IgD-negative memory B cell (primary cell): ENCODE measurements at regions not wholly inside any gene's neighbourhood (a gene's known extent, or its start where the extent isn't known, plus 50 kb on each side); places are given as distances from the start of the nearest gene placed in this dataset.
"Not testable (repeated sequence)": the region's sequence is repeated elsewhere in the genome, so short reads cannot be mapped to it uniquely, and the experiment has no call there.

Source experiments
- H3K27ac Mint-ChIP-seq, 3 donors: one replicate each; pipeline ENCODE4 v1.8.0; 2020 to 2022; ENCODE audit warnings: mild to moderate bottlenecking in 3 of 3, mixed read lengths in 3 of 3, moderate library complexity in 1 of 3
- H3K27me3 Mint-ChIP-seq: one replicate; pipeline ENCODE4 v1.8.0; 2021; ENCODE audit warnings: mixed read lengths
- H3K36me3 Mint-ChIP-seq: one replicate; pipeline ENCODE4 v1.8.0; 2020; ENCODE audit warnings: mild to moderate bottlenecking, mixed read lengths
- H3K4me1 Mint-ChIP-seq, 3 donors: one replicate each; pipeline ENCODE4 v1.8.0; 2020 to 2022; ENCODE audit warnings: mixed read lengths in 3 of 3, mild to moderate bottlenecking in 1 of 3
- H3K4me3 Mint-ChIP-seq, 4 donors: one replicate each; pipeline ENCODE4 v1.8.0; 2020 to 2022; ENCODE audit warnings: mild to moderate bottlenecking in 4 of 4, mixed read lengths in 4 of 4, moderate library complexity in 3 of 4
- H3K9me3 Mint-ChIP-seq, 3 donors: one replicate each; pipeline ENCODE4 v1.8.0; 2020 to 2021; ENCODE audit warnings: mixed read lengths in 3 of 3, mild to moderate bottlenecking in 1 of 3

DNA sequence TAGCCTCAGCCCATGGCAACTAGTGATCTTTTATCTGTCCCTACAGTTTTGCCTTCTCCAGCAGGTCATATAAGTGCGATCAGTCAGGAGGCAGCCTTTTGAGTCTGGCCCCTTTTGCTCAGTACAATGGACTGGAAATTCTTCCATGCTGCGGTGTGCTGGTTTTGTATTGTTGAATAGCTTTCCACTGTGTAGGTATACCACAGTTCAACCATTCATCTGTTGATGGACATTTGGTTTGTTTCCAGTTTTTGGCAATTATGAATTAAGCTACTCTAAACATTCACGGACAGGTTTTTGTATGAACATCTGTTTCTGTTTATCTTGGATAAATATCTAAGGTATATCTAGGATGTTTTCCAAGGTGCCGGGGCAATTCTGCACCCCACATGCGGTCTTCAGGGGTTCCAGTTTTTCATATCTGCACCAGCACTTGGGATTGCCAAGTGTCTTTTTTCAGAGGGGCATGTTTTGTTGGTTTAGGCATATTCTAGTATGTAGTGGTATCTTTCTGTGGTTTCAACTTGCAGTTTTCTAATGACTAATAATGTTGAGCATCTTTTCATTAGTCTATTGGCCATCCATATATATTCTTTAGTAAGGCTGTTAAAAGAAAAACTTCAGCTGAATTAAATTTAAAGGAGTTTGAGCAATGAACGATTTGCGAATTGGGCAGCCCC, 141.0 kb downstream of the TFAP2C start:
- H3K4me3 Mint-ChIP-seq = peak overlapping the region in 1 of 4 donors; percentile 52
- H3K4me1 Mint-ChIP-seq = no peaks in the 10 kb centered on the region
- H3K27me3 Mint-ChIP-seq = no peaks in the 10 kb centered on the region
- H3K9me3 Mint-ChIP-seq = peaks cover 0 to 21% (median 4%) of the 10 kb centered on the region in 3 donors
- no peaks in the 10 kb centered on the region for H3K36me3 Mint-ChIP-seq
- H3K27ac Mint-ChIP-seq = no peak overlapping the region

GRCh38 chr20:56773749-56774148, 144.6 kb downstream of the TFAP2C start:
- H3K4me3 Mint-ChIP-seq = no peak overlapping the region
- H3K36me3 Mint-ChIP-seq = no peaks in the 10 kb centered on the region
- H3K9me3 Mint-ChIP-seq = peaks cover 0 to 11% (median 9%) of the 10 kb centered on the region in 3 donors
- H3K4me1 Mint-ChIP-seq = no peaks in the 10 kb centered on the region
- H3K27ac Mint-ChIP-seq = no peak overlapping the region
- no peaks in the 10 kb centered on the region for H3K27me3 Mint-ChIP-seq

DNA sequence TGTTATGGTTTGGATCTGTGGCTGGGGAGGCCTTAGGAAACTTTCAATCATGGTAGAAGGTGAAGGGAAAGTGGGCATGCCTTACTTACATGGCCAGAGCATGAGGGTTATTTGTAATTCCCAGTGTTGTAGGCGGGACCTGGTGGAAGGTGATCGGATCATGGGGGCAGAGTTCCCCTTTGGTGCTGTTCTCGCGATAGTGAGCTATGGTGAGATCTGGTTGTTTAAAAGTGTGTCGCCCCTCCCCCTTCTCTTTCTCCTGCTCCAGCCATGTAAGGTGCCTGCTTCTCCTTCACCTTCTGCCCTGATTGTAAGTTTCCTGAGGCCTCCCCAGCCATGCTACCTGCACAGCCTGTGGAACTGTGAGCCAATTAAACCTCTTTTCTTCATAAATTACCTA, 145.8 kb downstream of the TFAP2C start:
- Mint-ChIP-seq H3K4me3 (no peak overlapping the region), H3K27me3 (peaks cover 1% of the 10 kb centered on the region), H3K9me3 (peaks cover 0 to 9% (median 7%) of the 10 kb centered on the region in 3 donors), H3K4me1 (no peaks in the 10 kb centered on the region), H3K27ac (no peak overlapping the region), H3K36me3 (no peaks in the 10 kb centered on the region)

GRCh38 chr20:56776345-56776744, 147.2 kb downstream of the TFAP2C start:
- Mint-ChIP-seq H3K27me3 (peaks cover 1% of the 10 kb centered on the region), H3K9me3 (peaks cover 0 to 9% (median 4%) of the 10 kb centered on the region in 3 donors), H3K4me1 (no peaks in the 10 kb centered on the region), H3K4me3 (no peak overlapping the region), H3K36me3 (no peaks in the 10 kb centered on the region), H3K27ac (no peak overlapping the region)

GRCh38 chr20:56778765-56779195, 149.7 kb downstream of the TFAP2C start:
- Mint-ChIP-seq H3K4me3 (no peak overlapping the region), H3K27ac (no peak overlapping the region), H3K27me3 (peaks cover 1% of the 10 kb centered on the region), H3K9me3 (peaks cover 0 to 7% (median 4%) of the 10 kb centered on the region in 3 donors), H3K4me1 (no peaks in the 10 kb centered on the region), H3K36me3 (no peaks in the 10 kb centered on the region)

GRCh38 chr20:56779452-56780143, 150.5 kb downstream of the TFAP2C start:
- H3K36me3 Mint-ChIP-seq = no peaks in the 10 kb centered on the region
- peaks cover 1% of the 10 kb centered on the region for H3K27me3 Mint-ChIP-seq
- H3K27ac Mint-ChIP-seq = no peak overlapping the region
- peaks cover 0 to 5% (median 2%) of the 10 kb centered on the region in 3 donors for H3K9me3 Mint-ChIP-seq
- H3K4me1 Mint-ChIP-seq = no peaks in the 10 kb centered on the region
- H3K4me3 Mint-ChIP-seq = no peak overlapping the region

DNA sequence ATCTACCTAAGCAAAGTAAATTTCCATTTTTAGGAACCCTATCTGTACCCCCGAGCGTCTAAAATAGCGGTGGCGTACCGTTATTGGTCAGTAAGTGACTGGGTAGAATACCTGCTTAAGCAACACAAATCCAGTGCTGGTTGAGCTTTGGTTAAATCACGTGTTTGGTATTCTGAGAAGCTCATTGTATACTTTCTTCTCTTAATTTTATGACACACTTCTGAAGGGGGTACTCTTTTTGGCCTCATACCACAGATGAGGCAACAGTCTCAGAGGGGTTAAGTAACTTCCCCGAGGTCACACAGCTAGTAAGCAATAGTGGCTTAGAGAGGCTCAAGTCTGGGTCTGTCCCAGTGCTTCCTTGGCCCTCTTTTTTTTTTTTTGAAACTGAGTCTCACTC, 151.2 kb downstream of the TFAP2C start:
- Mint-ChIP-seq H3K4me1 (no peaks in the 10 kb centered on the region), H3K9me3 (peaks cover 0 to 2% (median 0%) of the 10 kb centered on the region in 3 donors), H3K36me3 (no peaks in the 10 kb centered on the region), H3K27ac (no peak overlapping the region), H3K27me3 (peaks cover 1% of the 10 kb centered on the region), H3K4me3 (no peak overlapping the region)

DNA sequence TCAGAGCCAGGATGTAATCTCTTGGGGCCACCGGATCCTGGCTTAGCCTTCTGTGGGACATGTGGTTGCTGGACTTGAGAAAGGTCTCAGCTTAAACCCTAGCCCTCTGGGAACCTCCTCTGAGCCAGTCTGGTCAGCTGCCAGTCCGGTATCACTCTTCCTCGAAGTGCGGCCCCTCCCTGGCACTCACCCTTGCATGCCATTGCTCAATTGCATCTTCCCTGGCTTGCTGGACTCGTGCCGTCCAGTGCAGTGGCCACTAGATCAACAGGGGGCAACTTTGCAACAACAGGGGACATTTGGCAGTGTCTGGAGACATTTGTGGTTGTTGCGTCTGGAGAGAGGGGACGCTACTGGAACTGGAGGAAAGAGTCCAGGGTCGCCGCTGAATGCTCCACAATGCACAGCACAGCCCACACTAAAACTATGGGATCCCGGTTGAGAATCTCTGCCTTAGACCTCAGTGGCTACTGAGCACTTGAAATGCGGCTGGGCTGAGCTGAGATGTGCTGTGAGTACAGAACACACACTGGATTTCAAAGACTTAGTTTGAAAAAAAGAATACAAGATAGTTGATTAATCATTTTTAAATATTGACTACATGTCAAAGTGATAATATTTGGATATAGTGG, 152.1 kb downstream of the TFAP2C start:
- H3K4me3 Mint-ChIP-seq = no peak overlapping the region
- H3K36me3 Mint-ChIP-seq = no peaks in the 10 kb centered on the region
- H3K9me3 Mint-ChIP-seq = no peaks in the 10 kb centered on the region
- H3K27me3 Mint-ChIP-seq = peaks cover 1% of the 10 kb centered on the region
- H3K4me1 Mint-ChIP-seq = no peaks in the 10 kb centered on the region
- no peak overlapping the region for H3K27ac Mint-ChIP-seq

DNA sequence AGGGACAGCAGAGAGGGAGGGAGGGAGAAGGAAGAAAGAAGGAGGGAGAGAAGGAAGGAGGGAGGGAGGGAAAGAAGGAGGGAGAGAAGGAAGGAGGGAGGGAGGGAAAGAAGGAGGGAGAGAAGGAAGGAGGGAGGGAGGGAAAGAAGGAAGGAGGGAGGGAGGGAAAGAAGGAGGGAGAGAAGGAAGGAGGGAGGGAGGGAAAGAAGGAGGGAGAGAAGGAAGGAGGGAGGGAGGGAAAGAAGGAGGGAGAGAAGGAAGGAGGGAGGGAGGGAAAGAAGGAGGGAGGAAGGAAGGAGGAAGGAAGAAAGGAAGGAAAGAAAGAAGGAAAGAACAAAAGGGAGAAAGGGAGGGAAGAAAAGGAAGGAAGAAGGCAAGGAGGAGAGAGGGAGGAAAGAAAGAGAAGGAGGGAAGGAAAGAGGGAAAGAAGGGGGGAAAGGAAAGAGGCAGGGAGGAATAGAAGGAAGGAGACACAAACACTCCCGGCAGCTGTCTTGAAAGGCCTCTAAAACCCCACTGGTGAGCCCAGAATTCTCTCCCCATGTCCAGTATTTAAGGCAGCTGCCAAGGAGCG, 153.0 kb downstream of the TFAP2C start:
- H3K4me3 Mint-ChIP-seq, H3K27ac Mint-ChIP-seq, H3K9me3 Mint-ChIP-seq, H3K36me3 Mint-ChIP-seq, H3K27me3 Mint-ChIP-seq, H3K4me1 Mint-ChIP-seq: not testable (repeated sequence)

- H3K4me1 Mint-ChIP-seq, H3K27me3 Mint-ChIP-seq, H3K36me3 Mint-ChIP-seq, H3K9me3 Mint-ChIP-seq, H3K27ac Mint-ChIP-seq, H3K4me3 Mint-ChIP-seq: not testable (repeated sequence)
Observed at GRCh38 chr20:56782814-56783213, 153.7 kb downstream of the TFAP2C start.

DNA sequence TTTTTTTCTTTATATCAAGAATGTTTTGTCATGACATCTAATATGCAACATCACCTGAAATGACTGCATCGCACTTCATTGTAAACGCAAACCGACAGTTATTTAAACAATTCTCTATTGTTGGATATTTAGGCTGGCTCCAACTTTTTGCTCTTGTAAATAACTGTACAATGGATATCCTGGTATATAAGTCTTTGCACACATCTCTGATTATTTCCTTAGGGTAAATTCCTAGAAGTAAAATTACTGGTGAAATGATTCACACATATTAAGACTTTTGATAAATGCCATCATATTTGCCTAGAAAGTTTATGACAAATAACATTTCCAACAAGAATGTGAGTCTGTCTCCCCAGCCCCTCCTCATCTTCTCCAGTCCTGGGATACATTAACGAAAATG, 154.7 kb downstream of the TFAP2C start:
- H3K9me3 Mint-ChIP-seq = no peaks in the 10 kb centered on the region
- H3K36me3 Mint-ChIP-seq = no peaks in the 10 kb centered on the region
- H3K27me3 Mint-ChIP-seq = peaks cover 1% of the 10 kb centered on the region
- H3K4me3 Mint-ChIP-seq = no peak overlapping the region
- no peaks in the 10 kb centered on the region for H3K4me1 Mint-ChIP-seq
- no peak overlapping the region for H3K27ac Mint-ChIP-seq

DNA sequence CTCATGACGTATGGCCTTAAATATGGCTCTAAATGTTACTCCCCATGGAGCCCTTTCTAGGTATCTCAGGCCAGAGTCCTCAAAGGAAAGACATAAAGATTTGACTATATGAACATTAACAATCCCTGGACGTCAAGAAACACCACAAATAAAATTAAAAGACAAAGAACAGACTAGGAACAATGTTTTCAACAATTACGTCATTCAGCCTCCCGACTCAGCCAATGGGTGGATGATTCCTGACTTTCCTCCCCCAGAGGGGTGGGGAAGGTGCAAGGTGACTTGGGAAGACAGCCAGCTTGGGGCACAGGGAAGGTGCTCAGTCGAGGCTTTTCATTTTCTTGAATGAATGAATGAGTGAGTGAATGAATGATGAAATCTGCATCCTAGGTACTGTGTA, 157.4 kb downstream of the TFAP2C start:
- Mint-ChIP-seq H3K27ac (no peak overlapping the region), H3K9me3 (no peaks in the 10 kb centered on the region)

DNA sequence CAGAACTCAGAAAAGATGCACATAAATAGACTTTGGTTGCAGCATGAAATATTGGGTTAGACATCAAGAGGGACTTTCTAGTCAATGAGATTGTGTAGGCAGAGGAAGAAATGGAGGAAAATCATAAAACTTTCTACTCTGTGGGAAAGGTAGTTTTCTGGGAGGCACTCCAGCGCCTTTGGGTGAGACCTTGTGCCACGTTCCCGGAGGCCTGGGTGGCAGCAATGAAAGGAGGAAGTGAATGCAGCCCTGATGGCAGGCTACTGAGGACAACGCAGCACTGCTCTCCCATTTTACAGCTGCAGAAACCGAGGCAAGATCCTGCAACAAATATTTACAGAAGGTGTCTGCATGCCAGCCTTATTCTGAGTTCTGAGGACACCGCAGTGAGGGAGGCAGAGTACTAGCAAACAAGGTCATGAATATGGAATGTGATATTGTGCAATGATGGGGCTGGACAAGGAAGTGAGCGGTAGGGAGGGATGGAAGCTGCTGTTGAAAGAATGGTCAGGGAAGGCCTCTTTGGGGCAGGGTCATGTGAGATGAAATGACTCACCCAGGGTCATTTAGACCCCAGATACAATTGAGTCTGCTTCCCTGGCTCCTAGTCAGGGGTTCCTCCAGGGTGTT, 159.1 kb downstream of the TFAP2C start:
- H3K27me3 Mint-ChIP-seq = no peaks in the 10 kb centered on the region
- peaks cover 0 to 3% (median 0%) of the 10 kb centered on the region in 3 donors for H3K9me3 Mint-ChIP-seq
- no peaks in the 10 kb centered on the region for H3K4me1 Mint-ChIP-seq
- no peaks in the 10 kb centered on the region for H3K36me3 Mint-ChIP-seq
- H3K4me3 Mint-ChIP-seq = no peak overlapping the region
- H3K27ac Mint-ChIP-seq = no peak overlapping the region

More for the DNA sequence above, 157.4 kb downstream of the TFAP2C start:
- H3K27me3 Mint-ChIP-seq = no peaks in the 10 kb centered on the region
- H3K4me3 Mint-ChIP-seq = no peak overlapping the region
- H3K4me1 Mint-ChIP-seq = no peaks in the 10 kb centered on the region
- no peaks in the 10 kb centered on the region for H3K36me3 Mint-ChIP-seq

DNA sequence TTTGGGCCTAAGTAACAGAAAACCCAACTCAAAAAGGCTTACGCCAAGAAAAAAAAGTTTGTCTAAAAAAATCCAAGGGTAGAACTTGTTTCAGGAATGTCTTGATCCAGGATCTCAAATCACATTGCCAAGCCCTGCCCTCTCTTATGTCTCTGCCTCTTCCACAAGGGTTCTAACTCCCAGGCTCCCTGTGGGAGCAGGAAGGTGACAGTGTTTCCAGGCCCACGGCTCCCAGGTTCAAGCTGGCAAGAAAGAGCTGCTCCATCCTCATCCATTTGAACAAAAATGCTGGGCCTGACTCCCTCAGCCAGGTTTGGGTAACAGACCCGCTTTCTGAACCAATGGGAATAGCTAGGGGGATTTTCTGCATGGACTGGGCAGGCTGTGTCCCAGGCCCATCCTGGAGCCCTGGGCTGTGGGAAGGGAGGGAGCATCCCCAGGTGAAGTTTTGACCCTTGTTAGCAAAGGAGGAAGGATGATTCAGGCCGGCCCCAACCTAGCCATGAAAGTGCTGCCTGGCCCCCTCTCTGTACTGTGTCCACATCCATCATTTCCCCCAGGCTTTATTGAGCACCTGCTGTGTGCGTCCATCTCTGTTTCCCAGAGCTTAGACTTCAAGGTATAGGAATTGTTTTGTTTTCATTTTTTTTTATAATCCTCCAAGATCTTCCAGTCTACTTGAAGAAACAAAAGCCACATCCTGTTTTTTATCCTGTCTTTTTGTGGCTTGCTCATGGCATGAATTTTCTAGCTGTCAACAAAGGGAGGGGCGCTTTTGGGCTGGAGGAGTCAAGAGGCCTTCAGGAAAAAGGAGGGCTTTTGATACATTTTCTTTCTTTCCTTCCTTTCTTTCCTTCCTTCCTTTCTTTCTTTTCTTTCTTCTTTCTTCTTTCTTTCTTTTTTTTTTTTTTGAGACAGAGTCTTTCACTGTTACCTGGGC, 159.8 kb downstream of the TFAP2C start:
- no peaks in the 10 kb centered on the region for H3K36me3 Mint-ChIP-seq
- no peaks in the 10 kb centered on the region for H3K27me3 Mint-ChIP-seq
- H3K27ac Mint-ChIP-seq = no peak overlapping the region

More for the DNA sequence above, 159.8 kb downstream of the TFAP2C start:
- Mint-ChIP-seq H3K4me1 (no peaks in the 10 kb centered on the region), H3K4me3 (no peak overlapping the region), H3K9me3 (peaks cover 0 to 3% (median 0%) of the 10 kb centered on the region in 3 donors)
